GM11168 (cell line): ENCODE measurements at regions not wholly inside any gene's neighbourhood (a gene's known extent, or its start where the extent isn't known, plus 50 kb on each side); places are given as distances from the start of the nearest gene placed in this dataset.
"Not testable (repeated sequence)": the region's sequence is repeated elsewhere in the genome, so short reads cannot be mapped to it uniquely, and the experiment has no call there.

Source experiments
- in situ Hi-C: fragments of 300-500 bp; cut with MboI; formaldehyde crosslinking; loops from one replicate; pipeline ENCODE4 v1.12.0; 2022; ENCODE audit warnings: low sequenced_read_pairs; ENCODE audit not compliant: unreplicated experiment

DNA sequence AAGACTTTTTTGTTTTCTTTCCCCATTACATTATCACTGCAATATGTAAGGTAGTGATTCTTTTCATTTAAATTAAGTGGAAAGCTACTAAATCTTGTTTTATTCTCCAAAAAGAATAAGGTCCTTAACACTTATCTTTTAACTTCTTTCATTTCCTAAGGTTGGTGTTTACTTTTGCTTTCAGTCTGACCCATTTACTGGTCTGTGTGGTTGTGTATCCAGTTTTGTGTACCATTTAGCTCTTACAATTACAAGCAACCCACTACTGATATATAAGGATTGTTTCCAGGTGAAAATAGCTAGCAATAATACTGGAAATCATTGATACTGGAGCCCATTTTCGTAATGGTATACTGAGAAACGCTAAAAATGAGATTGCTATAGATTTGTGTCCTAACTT is 123.1 kb upstream of the CXorf66 start:
- in situ Hi-C loops, result no loop called here

DNA sequence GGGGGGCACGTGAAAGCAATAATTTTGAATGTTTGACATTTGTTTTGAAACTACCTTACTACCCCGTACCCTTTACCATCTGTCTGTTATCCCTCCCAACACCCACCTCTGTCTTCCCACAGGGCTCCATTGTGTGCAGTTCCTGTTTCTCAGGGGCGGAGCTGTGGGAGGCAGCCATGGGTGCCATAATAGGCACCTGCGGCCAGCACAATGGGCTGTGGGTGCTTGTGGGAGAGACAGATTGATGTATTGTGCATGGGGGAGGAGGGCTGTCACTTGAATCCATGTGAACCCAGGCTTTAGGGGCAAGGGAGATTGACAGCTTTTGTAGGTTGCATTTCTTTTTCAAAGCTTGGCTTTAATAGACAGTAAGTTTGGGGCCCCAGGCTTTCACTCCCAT is 122.6 kb upstream of the CXorf66 start:
- in situ Hi-C loops, result no loop called here

DNA sequence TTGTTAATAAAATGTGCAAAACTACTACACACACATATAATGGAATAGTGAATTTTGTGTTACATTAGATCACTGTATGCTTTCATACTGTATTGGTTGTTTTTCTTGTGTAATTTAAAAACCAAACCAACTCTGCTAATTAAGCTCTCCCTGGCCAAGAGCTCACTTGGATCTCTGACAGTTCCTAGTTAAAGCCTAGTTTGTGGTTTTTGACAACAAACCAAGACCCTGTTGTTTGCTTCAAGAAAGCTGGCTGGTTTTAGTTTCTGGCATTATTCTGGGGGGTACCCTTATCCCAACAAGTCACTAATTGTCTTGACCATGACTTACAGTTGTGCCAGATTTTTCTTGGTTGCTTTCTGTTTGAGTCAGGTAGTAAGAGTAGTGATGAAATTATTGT is 121.4 kb upstream of the CXorf66 start:
- in situ Hi-C loops, result no loop called here

DNA sequence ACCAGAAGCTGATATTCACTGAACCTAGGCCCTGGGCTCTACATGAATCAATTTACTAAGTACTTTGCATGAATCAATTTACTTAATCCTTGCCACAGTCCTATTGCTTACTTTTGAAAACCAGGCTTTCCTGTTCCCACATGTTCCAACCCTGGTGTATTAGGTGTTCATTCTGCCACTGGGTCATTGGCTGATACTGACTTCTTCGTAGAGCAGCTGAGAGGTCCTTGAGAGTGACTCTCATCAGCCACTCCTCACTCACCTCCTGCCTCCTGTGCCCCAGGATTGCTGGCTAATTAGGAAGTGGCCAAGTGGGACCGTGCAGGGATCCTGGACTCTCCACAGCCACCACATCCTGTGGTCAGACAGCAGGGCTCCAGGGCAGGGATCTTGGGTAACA is 109.5 kb upstream of the CXorf66 start:
- in situ Hi-C loops, result loop anchor here (5.0 kb wide), 1 partner anchor 62 kb away; no protein-coding TSS in a partner anchor

DNA sequence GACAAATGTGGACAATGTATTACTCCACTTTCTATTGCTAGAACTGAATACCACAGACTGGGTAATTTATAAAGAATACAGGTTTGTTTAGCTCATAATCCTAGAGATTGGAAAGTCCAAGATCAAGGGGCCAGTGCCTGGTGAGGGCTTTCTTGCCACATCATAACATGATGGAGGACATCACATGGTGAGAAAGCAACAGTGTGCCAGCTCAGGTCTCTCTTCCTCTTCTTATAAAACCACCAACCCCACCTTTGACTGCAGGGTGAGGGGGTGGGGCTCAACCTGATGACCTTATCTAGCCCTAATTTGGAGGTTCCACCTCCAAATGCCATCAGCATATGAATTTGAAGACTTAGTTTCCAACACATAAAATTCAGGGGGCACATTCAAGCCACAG is 105.7 kb upstream of the CXorf66 start:
- in situ Hi-C loops, result no loop called here

DNA sequence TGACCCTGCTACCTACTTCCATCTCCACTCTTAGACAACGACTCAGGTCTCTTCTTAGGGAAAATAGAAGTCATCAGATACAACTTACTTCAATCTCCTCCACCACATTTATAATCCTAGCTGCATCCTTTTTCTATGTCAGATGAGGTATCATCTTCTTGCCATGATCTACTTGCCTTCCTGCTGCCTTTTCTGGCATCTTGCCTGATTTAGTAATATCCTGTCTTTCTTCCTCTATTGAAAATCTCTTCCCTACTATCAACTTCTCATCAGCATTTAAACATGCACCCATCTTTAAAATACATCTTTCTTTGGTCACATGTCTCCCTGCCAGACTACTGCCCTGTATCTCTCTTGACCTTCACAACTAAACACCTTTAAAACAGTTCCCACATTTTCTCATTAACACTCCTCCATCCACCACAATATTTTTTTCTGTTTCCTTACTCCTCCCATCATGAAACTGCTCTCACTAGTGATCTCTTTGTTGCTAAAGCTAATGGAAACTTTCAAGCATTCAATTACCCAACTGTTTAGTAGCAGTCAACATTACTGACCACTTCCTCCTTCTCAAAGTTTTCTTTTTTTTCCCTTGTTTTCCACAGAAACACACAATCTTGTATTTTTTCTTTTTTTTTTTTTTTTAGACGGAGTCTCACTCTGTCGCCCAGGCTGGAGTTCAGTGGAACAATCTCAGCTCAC is 100.8 kb upstream of the CXorf66 start:
- in situ Hi-C loops, result no loop called here

DNA sequence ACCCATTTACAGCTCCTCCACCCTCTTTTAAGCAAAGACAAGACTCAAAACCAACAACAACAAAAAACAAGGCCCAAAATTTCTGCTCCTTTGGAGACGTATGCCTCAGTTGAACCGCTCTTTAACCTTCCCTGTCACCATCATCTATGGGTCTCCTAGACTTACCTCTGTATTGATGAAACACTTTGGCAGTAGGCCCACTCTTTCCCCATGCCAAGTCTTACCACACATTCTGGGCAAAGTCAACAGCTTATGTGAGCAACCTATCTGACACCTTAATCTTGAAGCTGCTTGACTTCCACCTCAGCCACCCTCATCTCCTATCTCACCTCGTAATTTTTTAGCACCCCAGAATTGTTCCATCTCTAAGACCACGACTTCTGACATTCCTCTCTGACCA is 99.7 kb upstream of the CXorf66 start:
- in situ Hi-C loops, result no loop called here

DNA sequence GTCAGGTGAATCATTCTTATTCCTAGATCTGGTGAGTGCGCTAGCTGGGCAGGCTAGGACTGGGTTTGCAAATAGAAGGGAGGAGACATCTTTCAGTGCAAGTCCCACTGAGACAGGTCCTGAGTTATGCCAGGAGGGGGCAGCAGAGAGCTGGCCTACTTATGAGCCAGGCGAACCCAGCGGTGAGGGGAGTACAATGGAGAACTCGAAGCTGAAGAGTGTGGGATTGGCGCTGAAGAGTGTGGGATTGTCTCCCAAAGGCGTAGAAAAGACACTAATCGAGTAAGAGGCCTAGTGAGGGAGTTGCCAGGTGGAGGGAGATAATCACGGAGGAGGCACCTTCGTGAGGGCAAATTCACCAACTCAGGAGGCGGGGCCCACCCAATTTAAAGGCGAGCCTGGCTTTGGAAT is 91.7 kb upstream of the CXorf66 start:
- in situ Hi-C loops, result no loop called here

DNA sequence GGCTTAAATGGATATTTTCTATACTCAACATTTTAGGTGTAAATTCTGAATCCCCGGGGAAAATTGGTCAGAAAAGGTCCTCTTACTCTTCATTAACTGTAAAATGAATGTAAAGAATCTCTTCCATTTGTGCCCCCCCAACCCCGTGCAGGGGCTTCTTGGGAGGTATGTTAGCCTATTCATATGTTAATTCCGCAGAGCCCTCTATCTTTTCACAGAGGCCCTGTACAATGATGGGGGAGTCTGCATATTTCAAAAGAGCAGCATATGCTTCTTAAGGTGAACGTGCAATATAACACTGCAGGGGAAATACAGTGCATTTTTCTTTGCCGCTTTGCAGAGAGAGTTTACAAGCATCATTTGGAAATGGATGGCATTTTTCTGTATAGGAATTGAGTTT is 88.5 kb upstream of the CXorf66 start:
- in situ Hi-C loops, result no loop called here

DNA sequence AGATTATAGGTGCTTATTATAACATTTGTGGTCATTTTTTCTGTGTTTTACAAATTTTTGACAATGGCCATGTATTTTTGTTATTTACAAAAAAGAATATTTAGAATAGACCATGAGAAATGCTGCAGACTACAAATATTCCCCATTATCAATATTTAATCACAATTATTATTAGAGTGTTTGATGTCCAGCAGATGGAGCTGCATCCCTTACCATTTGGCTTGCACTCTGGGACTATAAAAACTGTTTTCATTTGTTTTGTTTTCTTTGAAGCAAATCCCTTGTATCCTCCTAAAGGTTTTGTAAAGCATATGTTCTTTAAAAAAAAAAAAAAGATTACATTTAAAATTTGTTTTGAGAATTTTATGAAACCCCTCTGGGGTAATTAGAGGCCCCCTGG is 85.6 kb upstream of the CXorf66 start:
- in situ Hi-C loops, result no loop called here

DNA sequence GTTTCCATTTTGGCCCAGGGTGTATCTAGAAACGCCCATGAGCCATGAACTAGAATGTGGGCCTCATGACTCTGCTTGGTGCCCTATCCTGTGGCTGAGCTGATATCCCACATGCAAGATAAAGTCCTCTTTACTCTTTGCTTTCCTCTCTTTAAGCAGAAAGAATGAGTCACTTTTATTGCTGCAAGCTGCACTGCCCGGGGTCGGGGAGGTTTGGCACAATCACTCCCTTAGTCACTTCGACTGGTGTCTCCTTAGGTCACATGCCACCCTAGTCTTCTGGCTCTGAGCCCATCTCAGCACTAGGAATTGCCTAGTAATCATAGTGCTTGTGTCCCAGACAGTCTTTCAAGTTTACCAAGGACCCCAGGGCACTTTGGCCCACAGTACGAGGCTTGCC is 75.1 kb upstream of the CXorf66 start:
- in situ Hi-C loops, result no loop called here

DNA sequence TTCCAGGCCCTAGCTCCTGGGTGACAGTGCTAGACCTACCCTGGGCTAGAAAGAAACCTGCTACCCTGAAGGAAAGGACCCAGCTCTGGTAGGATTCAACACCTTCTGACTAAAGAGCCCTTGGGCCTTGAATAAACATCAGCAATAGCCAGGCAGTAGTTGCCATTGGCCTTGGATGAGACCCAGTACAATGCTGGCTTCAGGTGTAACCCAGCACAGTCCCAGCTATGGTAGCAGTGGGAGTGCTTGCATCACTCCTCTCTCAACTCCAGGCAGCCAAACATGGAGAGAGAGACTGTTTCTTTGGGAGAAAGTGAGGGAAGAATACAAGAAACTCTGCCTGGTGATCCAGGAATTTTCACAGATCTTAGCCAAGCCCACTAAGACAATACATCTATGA is 73.5 kb upstream of the CXorf66 start:
- in situ Hi-C loops, result no loop called here

DNA sequence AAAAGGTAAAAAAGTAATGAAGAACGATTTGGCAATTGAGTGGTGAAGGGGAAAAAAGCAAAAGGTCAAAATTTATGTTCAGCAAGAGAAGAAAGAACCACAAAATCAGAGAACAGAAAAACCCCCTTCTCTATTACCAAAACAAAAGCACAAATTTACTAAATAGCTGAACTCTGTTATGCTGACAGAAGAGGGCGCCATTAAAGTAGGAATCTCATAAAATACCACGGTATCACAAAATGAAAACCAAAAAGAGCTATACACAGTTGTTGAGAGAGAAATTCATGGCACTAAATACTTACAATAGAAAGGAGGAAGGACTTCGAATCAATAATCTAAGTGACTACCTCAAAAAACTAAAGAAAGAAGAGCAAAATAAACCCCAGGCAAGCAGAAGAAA is 69.6 kb upstream of the CXorf66 start:
- in situ Hi-C loops, result no loop called here

DNA sequence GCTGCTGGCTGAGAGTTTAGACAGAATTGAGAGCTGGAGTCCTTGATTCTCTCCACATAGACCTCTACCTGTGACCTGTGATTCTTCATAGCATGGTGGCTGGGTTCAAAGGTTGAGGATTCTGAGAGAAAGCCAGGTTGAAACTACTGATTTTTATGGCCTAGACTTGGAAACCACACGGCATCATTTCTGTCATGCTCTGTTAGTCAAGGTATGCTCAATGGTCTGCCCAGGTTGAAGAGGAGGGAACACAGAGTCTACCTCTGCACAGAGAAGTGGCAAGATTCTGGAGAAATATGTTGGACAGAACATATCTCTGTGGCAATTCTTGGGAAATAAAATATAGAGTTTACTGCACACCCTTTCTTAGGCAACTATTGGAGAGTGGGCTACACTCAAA is 57.2 kb upstream of the CXorf66 start:
- in situ Hi-C loops, result no loop called here

DNA sequence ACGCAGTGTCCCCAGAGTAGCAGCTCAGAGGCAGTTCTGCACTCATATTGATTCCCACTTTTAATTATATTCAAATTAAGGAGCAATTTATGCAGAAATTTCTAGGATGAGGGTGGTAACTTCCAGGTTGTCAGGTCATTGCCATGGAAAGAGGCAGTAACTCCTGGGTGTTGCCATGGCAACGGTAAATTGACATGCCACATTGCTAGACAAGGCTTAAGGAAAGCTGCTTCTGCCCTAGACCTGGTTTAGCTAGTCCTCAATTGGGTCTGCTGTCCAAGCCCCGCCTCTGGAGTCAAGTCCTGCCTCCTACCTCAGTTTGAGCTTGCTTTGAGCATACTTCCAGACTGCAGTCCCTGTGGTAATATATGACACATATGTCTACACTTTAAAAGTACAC is 53.8 kb upstream of the CXorf66 start:
- in situ Hi-C loops, result not testable (repeated sequence)
